ENCODE measurements at regions not wholly inside any gene's neighbourhood (a gene's known extent, or its start where the extent isn't known, plus 50 kb on each side); places are given as distances from the start of the nearest gene placed in this dataset.

GRCh38 chr12:54128416-54128815, 60.4 kb downstream of the SMUG1 start:
- TF ChIP-seq FOS (IDR thresholded peaks at IDR 0.05; ENCODE audit: borderline replicate concordance, insufficient read depth, low read length) (no peak), EZH2 (IDR thresholded peaks at IDR 0.05; ENCODE audit: borderline replicate concordance, low read depth, low read length, severe bottlenecking) (no peak), CTCF (IDR thresholded peaks at IDR 0.05; ENCODE audit: extremely low read depth in 1 of 2, insufficient read depth in 1 of 2, low read depth in 1 of 2, low read length in 2 of 2) (no peak), POLR2AphosphoS5 (IDR thresholded peaks at IDR 0.05; ENCODE audit: insufficient read depth, low read depth, low read length) (no peak)

Data from endothelial cell of umbilical vein (primary cell).